Activated T-helper 2 cell treated with anti-CD3 and anti-CD28 coated beads, Interferon-gamma antibody, Interleukin-2, Interleukin-4, amounts not matched to agents 10 μg/mL and 5 μg/mL and 100 μg/mL, durations not matched to agents 14 hours and 24 hours and 36 hours (primary cell): ENCODE measurements at regions not wholly inside any gene's neighbourhood (a gene's known extent, or its start where the extent isn't known, plus 50 kb on each side); places are given as distances from the start of the nearest gene placed in this dataset.

Experiments used
- DNase-seq: peaks from one replicate; pipeline ENCODE4 v3.0.0; 2021; ENCODE audit warnings: low spot score
- H3K27ac Mint-ChIP-seq: one replicate; pipeline ENCODE4 v1.8.0; 2021; ENCODE audit warnings: mixed read lengths
- H3K27me3 Mint-ChIP-seq: one replicate; pipeline ENCODE4 v1.8.0; 2021; ENCODE audit warnings: low read depth, mixed read lengths
- H3K36me3 Mint-ChIP-seq: one replicate; pipeline ENCODE4 v1.8.0; 2021; ENCODE audit warnings: low read depth, mixed read lengths
- H3K4me1 Mint-ChIP-seq: one replicate; pipeline ENCODE4 v1.8.0; 2021; ENCODE audit warnings: low read depth, mixed read lengths
- H3K4me3 Mint-ChIP-seq: one replicate; pipeline ENCODE4 v1.8.0; 2021; ENCODE audit warnings: low read depth, mild to moderate bottlenecking, moderate library complexity, mixed read lengths
- H3K9me3 Mint-ChIP-seq: one replicate; pipeline ENCODE4 v1.8.0; 2021; ENCODE audit warnings: mixed read lengths
- intact Hi-C: fragments of 100-400 bp; cut with micrococcal nuclease; formaldehyde crosslinking; loops from one replicate; pipeline ENCODE4 v1.15.1; 2023

- no peak overlapping the region for H3K4me3 Mint-ChIP-seq
- no peaks in the 10 kb centered on the region for H3K36me3 Mint-ChIP-seq
- no peaks in the 10 kb centered on the region for H3K4me1 Mint-ChIP-seq
- H3K9me3 Mint-ChIP-seq: peaks cover 5% of the 10 kb centered on the region
- H3K27ac Mint-ChIP-seq: no peak overlapping the region
- H3K27me3 Mint-ChIP-seq: no peaks in the 10 kb centered on the region
- DNase-seq: no peak
- intact Hi-C loops: no loop called here
These were observed 908.5 kb upstream of the CHAC2 start for GRCh38 chr2:52859065-52859464.

DNA sequence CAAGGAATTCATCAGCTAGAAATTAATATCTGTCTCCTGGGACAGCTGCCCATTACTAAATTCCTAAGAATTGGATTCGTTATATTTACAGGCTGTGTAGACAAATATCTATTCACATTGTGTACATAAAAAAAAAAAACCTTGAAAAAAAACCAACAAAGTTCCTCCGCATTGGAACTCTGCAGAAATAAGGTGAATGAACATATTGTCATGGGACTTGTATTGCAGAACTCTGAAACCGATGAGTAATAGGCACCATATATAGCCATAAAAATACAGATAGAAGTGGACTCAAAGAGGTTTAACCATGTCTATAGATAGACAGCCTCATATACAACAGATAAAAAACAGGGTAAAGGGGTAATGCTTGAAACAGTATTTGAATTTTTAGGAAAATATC is 909.9 kb upstream of the CHAC2 start:
- Mint-ChIP-seq H3K4me3 (no peak overlapping the region), H3K36me3 (no peaks in the 10 kb centered on the region), H3K27me3 (no peaks in the 10 kb centered on the region), H3K4me1 (no peaks in the 10 kb centered on the region), H3K27ac (no peak overlapping the region), H3K9me3 (peaks cover 11% of the 10 kb centered on the region)
- no peak for DNase-seq
- intact Hi-C loops: no loop called here

DNA sequence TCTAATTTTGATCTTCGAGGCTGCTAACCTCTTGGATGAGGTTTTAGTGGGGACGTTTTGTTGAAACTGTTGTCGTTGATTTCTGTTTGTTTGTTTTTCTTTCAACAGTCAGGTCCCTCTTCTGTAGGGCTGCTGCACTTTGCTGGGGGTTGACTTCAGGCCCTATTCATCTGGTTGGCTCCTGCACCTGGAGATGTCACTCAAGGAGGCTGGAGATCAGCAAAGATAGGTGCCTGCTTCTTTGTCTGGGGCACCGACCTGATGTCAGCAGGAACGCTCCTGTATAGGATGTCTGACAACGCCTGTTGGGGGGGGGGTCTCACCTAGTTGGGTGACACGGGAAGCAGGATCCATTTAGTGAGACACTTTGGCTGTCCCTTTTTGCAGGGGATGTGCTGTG is 915.6 kb upstream of the CHAC2 start:
- Mint-ChIP-seq H3K27me3 (no peaks in the 10 kb centered on the region), H3K36me3 (no peaks in the 10 kb centered on the region), H3K9me3 (peaks cover 50% of the 10 kb centered on the region), H3K4me3 (no peak overlapping the region), H3K4me1 (no peaks in the 10 kb centered on the region), H3K27ac (no peak overlapping the region)
- intact Hi-C loops: no loop called here
- no peak for DNase-seq

DNA sequence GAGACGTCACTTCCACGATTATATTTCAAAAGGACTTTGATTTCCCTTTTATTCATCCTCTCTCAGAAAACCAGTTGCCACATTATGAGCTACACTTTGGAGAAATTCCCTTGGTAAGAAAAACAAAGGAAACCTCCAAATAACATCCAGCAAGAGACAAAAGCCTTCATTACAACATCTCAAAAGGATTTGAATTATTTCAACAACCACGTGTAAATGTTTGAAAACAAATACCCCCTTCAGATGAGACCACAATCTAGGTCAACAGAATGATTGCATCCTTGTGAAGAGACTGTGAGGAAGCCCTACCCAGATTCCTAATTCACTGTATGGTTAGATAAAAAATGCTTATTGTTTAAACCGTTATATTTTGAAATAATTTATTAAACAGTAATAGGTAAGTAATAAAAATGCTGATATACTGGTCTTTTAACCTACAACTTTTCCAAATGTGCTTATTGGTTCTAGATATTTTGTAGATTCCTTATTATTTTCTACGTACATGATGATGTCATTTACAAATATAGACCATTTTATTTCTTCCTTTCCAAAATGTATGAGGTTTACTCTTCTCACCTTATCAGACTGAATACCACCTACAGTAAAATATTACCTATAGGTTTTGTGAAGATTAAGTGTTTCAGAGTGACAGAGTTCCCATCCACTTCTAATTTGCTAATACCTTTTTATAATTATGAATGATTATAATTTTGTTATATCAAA is 922.7 kb upstream of the CHAC2 start:
- Mint-ChIP-seq H3K27ac (no peak overlapping the region), H3K9me3 (peaks cover 23% of the 10 kb centered on the region), H3K36me3 (no peaks in the 10 kb centered on the region), H3K4me3 (no peak overlapping the region), H3K27me3 (no peaks in the 10 kb centered on the region), H3K4me1 (no peaks in the 10 kb centered on the region)
- intact Hi-C loops: no loop called here
- DNase-seq: no peak

- H3K36me3 Mint-ChIP-seq: no peaks in the 10 kb centered on the region
- peaks cover 18% of the 10 kb centered on the region for H3K9me3 Mint-ChIP-seq
- no peak for DNase-seq
- no peak overlapping the region for H3K4me3 Mint-ChIP-seq
- H3K27me3 Mint-ChIP-seq: no peaks in the 10 kb centered on the region
- H3K4me1 Mint-ChIP-seq: no peaks in the 10 kb centered on the region
- intact Hi-C loops: no loop called here
- H3K27ac Mint-ChIP-seq: no peak overlapping the region
These were observed 931.7 kb upstream of the CHAC2 start for GRCh38 chr2:52835909-52836308.

DNA sequence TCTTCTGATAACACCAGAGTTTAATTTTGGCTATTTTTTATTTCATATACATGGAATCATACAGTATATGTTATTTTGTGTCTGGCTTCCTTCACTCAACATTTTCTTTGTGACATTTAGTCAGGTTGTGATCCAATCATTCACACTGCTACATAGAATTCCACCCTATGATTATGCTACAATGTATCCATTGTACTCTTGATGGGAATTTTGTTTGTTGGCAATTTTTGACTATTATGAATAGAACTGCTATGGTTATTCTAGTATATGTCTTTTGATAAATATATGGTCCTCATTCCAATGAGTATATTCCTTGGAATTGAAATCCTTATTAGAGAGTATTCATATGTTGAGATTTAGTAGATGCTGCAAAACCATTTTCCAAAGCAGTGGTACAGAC is 936.4 kb upstream of the CHAC2 start:
- Mint-ChIP-seq H3K27ac (no peak overlapping the region), H3K4me3 (no peak overlapping the region), H3K9me3 (peaks cover 22% of the 10 kb centered on the region), H3K36me3 (no peaks in the 10 kb centered on the region), H3K27me3 (no peaks in the 10 kb centered on the region), H3K4me1 (no peaks in the 10 kb centered on the region)
- no peak for DNase-seq
- intact Hi-C loops: no loop called here

DNA sequence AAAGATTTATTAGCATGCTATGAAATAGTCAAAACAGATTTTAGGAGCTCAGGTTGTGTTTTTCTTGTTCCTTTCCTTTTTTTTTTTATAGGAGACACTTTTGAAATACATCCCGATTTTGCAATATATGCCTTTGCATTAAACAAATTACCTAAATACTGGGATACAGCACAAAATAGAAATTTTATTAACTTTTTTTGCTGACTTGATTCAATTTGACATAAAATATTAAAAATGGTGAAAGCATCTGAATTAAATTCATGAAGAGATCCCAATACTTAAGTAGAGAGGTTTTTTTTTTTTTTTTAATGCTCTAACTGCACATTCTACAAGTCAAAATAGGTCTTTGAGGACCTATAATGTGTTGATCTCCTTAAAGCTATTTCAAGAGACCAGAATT is 939.5 kb upstream of the CHAC2 start:
- peaks cover 12% of the 10 kb centered on the region for H3K9me3 Mint-ChIP-seq
- H3K36me3 Mint-ChIP-seq: no peaks in the 10 kb centered on the region
- no peak overlapping the region for H3K27ac Mint-ChIP-seq
- no peak for DNase-seq
- no peaks in the 10 kb centered on the region for H3K27me3 Mint-ChIP-seq
- H3K4me1 Mint-ChIP-seq: no peaks in the 10 kb centered on the region
- intact Hi-C loops: no loop called here
- H3K4me3 Mint-ChIP-seq: no peak overlapping the region

- no peak overlapping the region for H3K27ac Mint-ChIP-seq
- no peak overlapping the region for H3K4me3 Mint-ChIP-seq
- intact Hi-C loops: no loop called here
- H3K9me3 Mint-ChIP-seq: peaks cover 14% of the 10 kb centered on the region
- H3K27me3 Mint-ChIP-seq: no peaks in the 10 kb centered on the region
- no peaks in the 10 kb centered on the region for H3K4me1 Mint-ChIP-seq
- no peak for DNase-seq
- no peaks in the 10 kb centered on the region for H3K36me3 Mint-ChIP-seq
These were observed 946.0 kb upstream of the CHAC2 start for GRCh38 chr2:52821631-52822030.

- Mint-ChIP-seq H3K27me3 (no peaks in the 10 kb centered on the region), H3K4me3 (no peak overlapping the region), H3K4me1 (no peaks in the 10 kb centered on the region), H3K27ac (no peak overlapping the region), H3K36me3 (no peaks in the 10 kb centered on the region), H3K9me3 (peaks cover 20% of the 10 kb centered on the region)
- intact Hi-C loops: no loop called here
- no peak for DNase-seq
These were observed 948.6 kb upstream of the CHAC2 start for GRCh38 chr2:52818958-52819357.

DNA sequence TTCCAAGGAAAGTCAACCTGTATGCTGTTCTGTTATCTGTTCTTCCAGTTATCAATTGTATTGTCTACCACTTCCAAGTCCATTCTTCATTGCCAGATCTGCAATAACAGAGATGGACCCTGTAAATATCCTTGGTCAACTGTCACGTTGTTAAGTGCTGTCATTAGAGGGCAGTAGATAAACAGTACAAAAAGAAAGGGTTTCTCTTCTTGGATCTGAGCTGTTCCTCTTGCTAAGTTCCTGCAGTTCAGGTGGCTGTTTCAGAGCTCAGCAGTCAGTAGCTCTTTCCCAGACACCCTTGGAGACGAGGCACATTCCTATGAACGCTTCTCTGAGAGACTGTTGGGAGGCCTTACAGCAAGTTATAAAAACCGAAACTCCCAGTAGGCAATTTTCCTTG is 957.1 kb upstream of the CHAC2 start:
- DNase-seq: no peak
- Mint-ChIP-seq H3K36me3 (no peaks in the 10 kb centered on the region), H3K9me3 (peaks cover 12% of the 10 kb centered on the region), H3K4me1 (no peaks in the 10 kb centered on the region), H3K4me3 (no peak overlapping the region), H3K27ac (no peak overlapping the region), H3K27me3 (no peaks in the 10 kb centered on the region)
- intact Hi-C loops: no loop called here

GRCh38 chr2:52805901-52806410 is 961.6 kb upstream of the CHAC2 start:
- intact Hi-C loops: no loop called here
- no peaks in the 10 kb centered on the region for H3K4me1 Mint-ChIP-seq
- no peaks in the 10 kb centered on the region for H3K9me3 Mint-ChIP-seq

GRCh38 chr2:52794581-52794980 is 973.0 kb upstream of the CHAC2 start:
- Mint-ChIP-seq H3K27ac (no peak overlapping the region), H3K27me3 (no peaks in the 10 kb centered on the region), H3K9me3 (peaks cover 19% of the 10 kb centered on the region), H3K36me3 (no peaks in the 10 kb centered on the region), H3K4me1 (no peaks in the 10 kb centered on the region), H3K4me3 (no peak overlapping the region)
- no peak for DNase-seq
- intact Hi-C loops: no loop called here

More at GRCh38 chr2:52805901-52806410, 961.6 kb upstream of the CHAC2 start:
- H3K27ac Mint-ChIP-seq: no peak overlapping the region
- no peaks in the 10 kb centered on the region for H3K27me3 Mint-ChIP-seq
- no peak for DNase-seq
- H3K4me3 Mint-ChIP-seq: no peak overlapping the region
- no peaks in the 10 kb centered on the region for H3K36me3 Mint-ChIP-seq

DNA sequence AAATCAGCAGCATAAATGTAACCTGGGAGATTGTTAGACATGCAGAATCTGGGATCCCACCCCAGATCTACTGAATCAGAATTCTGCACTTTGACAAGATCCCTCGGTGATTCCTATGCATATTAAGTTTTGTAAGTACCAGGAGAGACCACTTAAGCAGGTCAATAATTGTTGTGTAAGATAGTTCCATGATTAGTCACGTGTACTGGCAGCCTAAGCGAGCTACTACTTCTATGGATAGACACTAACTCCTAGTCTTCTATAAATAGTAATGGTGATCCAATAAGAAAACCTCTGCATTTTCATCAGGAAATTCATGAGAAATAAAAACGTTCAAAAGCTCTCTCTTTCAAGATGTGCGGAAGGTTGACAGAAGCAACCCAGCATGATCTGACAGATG is 988.2 kb upstream of the CHAC2 start:
- Mint-ChIP-seq H3K4me1 (no peaks in the 10 kb centered on the region), H3K9me3 (peaks cover 17% of the 10 kb centered on the region), H3K4me3 (no peak overlapping the region), H3K36me3 (no peaks in the 10 kb centered on the region), H3K27ac (no peak overlapping the region), H3K27me3 (no peaks in the 10 kb centered on the region)
- intact Hi-C loops: no loop called here
- DNase-seq: no peak

GRCh38 chr2:52776571-52776970 is 991.0 kb upstream of the CHAC2 start:
- no peak for DNase-seq
- no peaks in the 10 kb centered on the region for H3K4me1 Mint-ChIP-seq
- intact Hi-C loops: no loop called here
- H3K27ac Mint-ChIP-seq: no peak overlapping the region
- H3K36me3 Mint-ChIP-seq: no peaks in the 10 kb centered on the region
- H3K4me3 Mint-ChIP-seq: no peak overlapping the region
- H3K9me3 Mint-ChIP-seq: peaks cover 20% of the 10 kb centered on the region
- no peaks in the 10 kb centered on the region for H3K27me3 Mint-ChIP-seq
